ENCODE measurements at regions not wholly inside any gene's neighbourhood (a gene's known extent, or its start where the extent isn't known, plus 50 kb on each side); places are given as distances from the start of the nearest gene placed in this dataset.

- Histone ChIP-seq H3K4me3 (replicated peaks; ENCODE audit: insufficient read depth, low read length) (no peak overlapping the region), H3K27ac (replicated peaks) (no peak overlapping the region), H3K27me3 (ENCODE audit: insufficient read depth, poor library complexity, severe bottlenecking) (no peaks in the 10 kb centered on the region)
- DNase-seq (ENCODE audit: low read depth in 1 of 2, low spot score in 1 of 2), result no peak
- TF ChIP-seq REST (IDR thresholded peaks at IDR 0.05; ENCODE audit: insufficient replicate concordance, low read depth) (no peak), POLR2AphosphoS5 (IDR thresholded peaks at IDR 0.05; ENCODE audit: low read depth) (no peak), GABPA (IDR thresholded peaks at IDR 0.05; ENCODE audit: low read depth) (no peak), CTCF (IDR thresholded peaks at IDR 0.05; ENCODE audit: insufficient read depth, low read length) (no peak), SPI1 (IDR thresholded peaks at IDR 0.05; ENCODE audit: borderline replicate concordance, low read depth) (no peak)
Observed at GRCh38 chr10:3978174-3978573, 193.2 kb upstream of the KLF6 start.

- no peak for DNase-seq (ENCODE audit: low read depth in 1 of 2, low spot score in 1 of 2)
- Histone ChIP-seq H3K4me3 (replicated peaks; ENCODE audit: insufficient read depth, low read length) (no peak overlapping the region), H3K27ac (replicated peaks) (no peak overlapping the region), H3K27me3 (ENCODE audit: insufficient read depth, poor library complexity, severe bottlenecking) (no peaks in the 10 kb centered on the region)
- TF ChIP-seq REST (IDR thresholded peaks at IDR 0.05; ENCODE audit: insufficient replicate concordance, low read depth), result no peak
Observed at GRCh38 chr10:3977761-3978160, 192.8 kb upstream of the KLF6 start.

GRCh38 chr10:3976718-3977117, 191.7 kb upstream of the KLF6 start:
- no peak overlapping the region for H3K4me3 ChIP-seq (replicated peaks; ENCODE audit: insufficient read depth, low read length)
- H3K27me3 ChIP-seq (ENCODE audit: insufficient read depth, poor library complexity, severe bottlenecking), result no peaks in the 10 kb centered on the region
- TF ChIP-seq SPI1 (IDR thresholded peaks at IDR 0.05; ENCODE audit: borderline replicate concordance, low read depth) (no peak), POLR2AphosphoS5 (IDR thresholded peaks at IDR 0.05; ENCODE audit: low read depth) (no peak), GABPA (IDR thresholded peaks at IDR 0.05; ENCODE audit: low read depth) (no peak)
- H3K27ac ChIP-seq (replicated peaks), result no peak overlapping the region
- no peak for DNase-seq (ENCODE audit: low read depth in 1 of 2, low spot score in 1 of 2)

GRCh38 chr10:3976171-3976570, 191.2 kb upstream of the KLF6 start:
- no peak for TF ChIP-seq POLR2AphosphoS5 (IDR thresholded peaks at IDR 0.05; ENCODE audit: low read depth)
- no peak for TF ChIP-seq SPI1 (IDR thresholded peaks at IDR 0.05; ENCODE audit: borderline replicate concordance, low read depth)
- TF ChIP-seq GABPA (IDR thresholded peaks at IDR 0.05; ENCODE audit: low read depth), result no peak
- no peak for TF ChIP-seq REST (IDR thresholded peaks at IDR 0.05; ENCODE audit: insufficient replicate concordance, low read depth)
- TF ChIP-seq CTCF (IDR thresholded peaks at IDR 0.05; ENCODE audit: insufficient read depth, low read length), result no peak

More at GRCh38 chr10:3976171-3976570, 191.2 kb upstream of the KLF6 start:
- Histone ChIP-seq H3K4me3 (replicated peaks; ENCODE audit: insufficient read depth, low read length) (no peak overlapping the region), H3K27ac (replicated peaks) (no peak overlapping the region), H3K27me3 (ENCODE audit: insufficient read depth, poor library complexity, severe bottlenecking) (no peaks in the 10 kb centered on the region)
- DNase-seq (ENCODE audit: low read depth in 1 of 2, low spot score in 1 of 2), result no peak
